Hepatocyte (in vitro differentiated cells): ENCODE measurements at regions not wholly inside any gene's neighbourhood (a gene's known extent, or its start where the extent isn't known, plus 50 kb on each side); places are given as distances from the start of the nearest gene placed in this dataset.

ENCODE experiments used
- DNase-seq: peaks from one replicate; pipeline ENCODE4 v3.0.0-alpha.2; 2016; ENCODE audit warnings: low spot score
- H2AFZ ChIP-seq: fragments of 200-600 bp; sonication (generic); 2 replicates; pipeline ENCODE4 v1.6.0; 2016; ENCODE audit warnings: antibody characterized with exemption, mild to moderate bottlenecking
- H3K27ac ChIP-seq: fragments of 200-600 bp; sonication (generic); 2 replicates; pipeline ENCODE4 v1.5.1; 2016; ENCODE audit warnings: mild to moderate bottlenecking
- H3K27me3 ChIP-seq: fragments of 200-600 bp; sonication (generic); 2 replicates; pipeline ENCODE4 v1.6.1; 2016
- H3K36me3 ChIP-seq: fragments of 200-600 bp; sonication (generic); replicated peaks from 2 replicates; pipeline ENCODE4 v1.5.1; 2016; ENCODE audit warnings: low read depth; ENCODE audit not compliant: insufficient read depth
- H3K4me1 ChIP-seq: fragments of 200-600 bp; sonication (generic); 2 replicates; pipeline ENCODE4 v1.5.1; 2016; ENCODE audit warnings: mild to moderate bottlenecking, moderate library complexity; ENCODE audit not compliant: insufficient read depth
- H3K4me2 ChIP-seq: fragments of 200-600 bp; sonication (generic); 2 replicates; pipeline ENCODE4 v1.6.0; 2016
- H3K4me3 ChIP-seq: fragments of 200-600 bp; sonication (generic); 2 replicates; pipeline ENCODE4 v1.5.1; 2016; ENCODE audit warnings: mild to moderate bottlenecking
- H3K79me2 ChIP-seq: fragments of 200-600 bp; sonication (generic); 2 replicates; pipeline ENCODE4 v1.6.0; 2017; ENCODE audit warnings: mild to moderate bottlenecking
- H3K9me2 ChIP-seq: fragments of 200-600 bp; sonication (generic); replicated peaks from 2 replicates; pipeline ENCODE4 v1.6.0; 2017; ENCODE audit warnings: mild to moderate bottlenecking; ENCODE audit not compliant: insufficient read depth
- H3K9me3 ChIP-seq: fragments of 200-600 bp; sonication (generic); 2 replicates; pipeline ENCODE4 v1.5.1; 2016; ENCODE audit warnings: low read depth, mild to moderate bottlenecking
- H4K20me1 ChIP-seq: fragments of 200-600 bp; sonication (generic); 2 replicates; pipeline ENCODE4 v1.6.0; 2016; ENCODE audit warnings: mild to moderate bottlenecking; ENCODE audit not compliant: insufficient read depth, poor library complexity, severe bottlenecking
- EZH2 ChIP-seq: fragments of 200-600 bp; sonication (generic); IDR thresholded peaks from 2 replicates; pipeline ENCODE4 v1.6.1; 2016; ENCODE audit warnings: antibody characterized with exemption, mild to moderate bottlenecking, borderline replicate concordance
- EZH2phosphoT487 ChIP-seq: fragments of 200-600 bp; sonication (generic); IDR thresholded peaks from one replicate; pipeline ENCODE4 v1.6.1; 2018; ENCODE audit warnings: antibody characterized with exemption, mild to moderate bottlenecking, low read depth, moderate library complexity; ENCODE audit not compliant: unreplicated experiment, severe bottlenecking
- WGBS: methylation state at CpG from one replicate; pipeline ENCODE4 v1.1.6; 2016; ENCODE audit warnings: low lambda C conversion rate; ENCODE audit errors: missing lambda C conversion rate; 5-methylcytosine and 5-hydroxymethylcytosine counted together
- TF ChIP-seq, protein P1 (sequence below): fragments of 200-600 bp; sonication (generic); IDR thresholded peaks from 2 replicates; pipeline ENCODE4 v1.5.1; 2016; ENCODE audit warnings: antibody characterized with exemption, mild to moderate bottlenecking; ENCODE audit not compliant: poor library complexity

DNA sequence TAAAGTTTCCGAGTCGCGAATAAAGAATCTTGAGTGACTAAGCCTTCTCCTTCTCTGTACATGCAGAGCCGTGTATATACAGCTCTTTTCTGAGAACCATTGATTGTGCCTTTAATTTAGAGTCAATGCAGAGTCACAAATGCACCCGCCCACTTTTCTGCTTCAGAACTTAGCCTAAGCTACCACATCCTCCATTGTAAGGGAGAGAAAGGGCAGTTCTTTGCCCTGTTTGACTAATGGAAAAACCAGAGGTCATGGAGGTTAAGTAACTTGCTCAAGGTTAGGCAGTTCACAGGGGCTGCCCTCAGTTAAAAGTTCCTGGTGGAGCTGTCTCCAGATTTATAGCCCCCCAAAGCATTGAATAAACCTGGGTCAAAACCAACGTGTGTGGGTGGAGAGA lies 139.6 kb downstream of the TOMM20 start:
- no peak overlapping the region for H3K4me3 ChIP-seq
- H3K27me3 ChIP-seq: no peaks in the 10 kb centered on the region
- no peaks in the 10 kb centered on the region for H3K36me3 ChIP-seq
- H3K4me1 ChIP-seq: peaks cover 24% of the 10 kb centered on the region
- DNase-seq: no peak
- H3K79me2 ChIP-seq: no peaks in the 10 kb centered on the region
- no peak overlapping the region for H3K27ac ChIP-seq
- H3K9me2 ChIP-seq: no peaks in the 10 kb centered on the region
- no peak for TF ChIP-seq EZH2
- TF ChIP-seq EZH2phosphoT487: no peak
- TF ChIP-seq, protein P1, sequence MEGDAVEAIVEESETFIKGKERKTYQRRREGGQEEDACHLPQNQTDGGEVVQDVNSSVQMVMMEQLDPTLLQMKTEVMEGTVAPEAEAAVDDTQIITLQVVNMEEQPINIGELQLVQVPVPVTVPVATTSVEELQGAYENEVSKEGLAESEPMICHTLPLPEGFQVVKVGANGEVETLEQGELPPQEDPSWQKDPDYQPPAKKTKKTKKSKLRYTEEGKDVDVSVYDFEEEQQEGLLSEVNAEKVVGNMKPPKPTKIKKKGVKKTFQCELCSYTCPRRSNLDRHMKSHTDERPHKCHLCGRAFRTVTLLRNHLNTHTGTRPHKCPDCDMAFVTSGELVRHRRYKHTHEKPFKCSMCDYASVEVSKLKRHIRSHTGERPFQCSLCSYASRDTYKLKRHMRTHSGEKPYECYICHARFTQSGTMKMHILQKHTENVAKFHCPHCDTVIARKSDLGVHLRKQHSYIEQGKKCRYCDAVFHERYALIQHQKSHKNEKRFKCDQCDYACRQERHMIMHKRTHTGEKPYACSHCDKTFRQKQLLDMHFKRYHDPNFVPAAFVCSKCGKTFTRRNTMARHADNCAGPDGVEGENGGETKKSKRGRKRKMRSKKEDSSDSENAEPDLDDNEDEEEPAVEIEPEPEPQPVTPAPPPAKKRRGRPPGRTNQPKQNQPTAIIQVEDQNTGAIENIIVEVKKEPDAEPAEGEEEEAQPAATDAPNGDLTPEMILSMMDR: no peak
- H4K20me1 ChIP-seq: no peaks in the 10 kb centered on the region
- no peak overlapping the region for H3K4me2 ChIP-seq
- no peak overlapping the region for H2AFZ ChIP-seq
- no peaks in the 10 kb centered on the region for H3K9me3 ChIP-seq
- 79% methylated on average over 6 of the region's 6 CpGs for WGBS

DNA sequence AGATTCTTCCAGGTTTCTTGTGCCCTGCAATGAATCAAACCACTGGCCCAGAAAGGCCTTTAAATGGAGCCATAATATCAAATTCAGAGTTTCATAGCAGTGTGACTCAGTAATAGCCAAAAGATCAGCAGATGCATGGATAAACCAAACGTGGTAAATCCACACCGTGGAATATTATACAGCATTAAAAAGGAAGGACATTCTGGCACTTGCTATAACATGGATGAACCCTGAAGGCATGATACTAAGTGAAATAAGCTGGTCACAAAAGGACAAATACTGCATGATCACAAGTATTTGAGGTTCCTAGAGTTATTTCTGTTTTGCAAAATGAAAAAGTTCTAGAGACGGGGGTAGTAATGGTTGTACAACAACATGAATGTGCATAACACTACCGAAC lies 140.1 kb downstream of the TOMM20 start:
- no peak for DNase-seq
- 92% methylated on average over 4 of the region's 4 CpGs for WGBS
- Histone ChIP-seq H4K20me1 (no peaks in the 10 kb centered on the region), H3K4me1 (peaks cover 24% of the 10 kb centered on the region), H3K9me2 (no peaks in the 10 kb centered on the region), H3K27me3 (no peaks in the 10 kb centered on the region), H2AFZ (no peak overlapping the region), H3K4me2 (no peak overlapping the region), H3K36me3 (no peaks in the 10 kb centered on the region), H3K27ac (peak overlapping the region; percentile 92), H3K9me3 (no peaks in the 10 kb centered on the region), H3K4me3 (no peak overlapping the region), H3K79me2 (no peaks in the 10 kb centered on the region)
- TF ChIP-seq, protein P1: no peak
- TF ChIP-seq EZH2phosphoT487 (no peak), EZH2 (no peak)

DNA sequence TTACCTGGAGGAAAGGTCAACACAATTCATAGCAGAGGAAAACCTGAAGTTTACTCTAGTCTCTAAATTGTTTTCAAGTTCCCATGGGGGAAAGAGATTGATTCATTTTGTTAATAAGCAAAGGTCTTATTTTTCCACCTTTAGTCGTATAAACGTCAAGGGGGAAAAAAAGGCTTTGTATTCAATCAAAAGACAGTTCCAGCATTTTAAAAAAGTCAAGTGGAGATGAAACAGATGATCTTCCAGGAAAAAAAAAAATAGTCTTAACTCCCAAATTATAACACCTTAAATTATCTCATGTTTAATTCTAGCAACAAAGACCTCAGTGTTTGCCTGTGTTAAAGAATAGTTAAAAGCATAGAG lies 140.5 kb downstream of the TOMM20 start:
- H3K79me2 ChIP-seq: no peaks in the 10 kb centered on the region
- H3K27ac ChIP-seq: peak overlapping the region; percentile 92
- H3K4me1 ChIP-seq: peaks cover 24% of the 10 kb centered on the region
- H3K27me3 ChIP-seq: no peaks in the 10 kb centered on the region
- no peak overlapping the region for H3K4me3 ChIP-seq
- no peak overlapping the region for H3K4me2 ChIP-seq
- no peaks in the 10 kb centered on the region for H3K36me3 ChIP-seq
- H3K9me3 ChIP-seq: no peaks in the 10 kb centered on the region
- no peak overlapping the region for H2AFZ ChIP-seq
- H3K9me2 ChIP-seq: no peaks in the 10 kb centered on the region
- no peak for DNase-seq
- 72% methylated on average over 2 of the region's 2 CpGs for WGBS
- H4K20me1 ChIP-seq: no peaks in the 10 kb centered on the region
- no peak for TF ChIP-seq EZH2
- TF ChIP-seq, protein P1: no peak
- TF ChIP-seq EZH2phosphoT487: no peak

DNA sequence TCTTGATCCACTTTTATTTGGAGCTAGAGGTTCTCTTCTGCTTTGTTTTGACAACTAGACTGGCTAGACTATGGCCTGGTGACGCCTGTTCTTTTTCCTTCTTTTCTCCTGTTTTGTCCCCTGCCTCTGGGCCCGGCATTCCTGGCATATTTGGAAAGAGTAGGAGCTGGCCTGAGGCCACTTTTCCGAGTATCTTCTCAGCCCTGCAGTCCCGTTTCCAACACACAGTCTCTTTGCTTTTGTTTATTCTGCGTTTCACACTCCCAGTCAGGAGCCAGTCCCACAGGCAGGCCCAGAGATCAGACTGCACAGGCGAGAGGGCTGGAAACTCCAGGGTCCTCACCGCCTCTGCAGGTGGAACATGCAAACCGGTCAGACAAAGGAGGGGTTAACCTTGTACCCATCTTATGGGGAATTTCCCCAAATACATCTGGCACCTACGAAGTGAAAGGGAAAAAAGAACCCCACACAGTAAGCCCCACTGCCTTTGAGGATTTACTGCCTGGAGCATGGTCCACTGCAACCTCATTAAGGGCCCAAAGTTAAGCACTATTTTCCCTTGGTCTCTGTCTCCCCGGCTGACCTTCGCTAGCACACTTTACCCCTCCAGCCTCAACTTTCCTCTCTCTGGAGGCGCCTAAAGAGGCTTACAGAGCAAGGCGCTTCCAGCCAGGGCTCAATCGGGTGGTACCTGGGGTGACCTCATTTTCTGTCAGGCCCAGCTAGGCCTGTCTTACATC lies 141.1 kb downstream of the TOMM20 start:
- no peaks in the 10 kb centered on the region for H3K27me3 ChIP-seq
- peaks cover 24% of the 10 kb centered on the region for H3K4me1 ChIP-seq
- H3K36me3 ChIP-seq: no peaks in the 10 kb centered on the region
- WGBS: 32% methylated on average over 14 of the region's 14 CpGs
- no peak for TF ChIP-seq EZH2phosphoT487
- TF ChIP-seq, protein P1: no peak
- no peak for TF ChIP-seq EZH2
- H4K20me1 ChIP-seq: no peaks in the 10 kb centered on the region
- H3K4me2 ChIP-seq: peak overlapping the region; percentile 6
- H3K9me2 ChIP-seq: no peaks in the 10 kb centered on the region
- H3K27ac ChIP-seq: peak overlapping the region; percentile 92
- peak; percentile 73 for DNase-seq
- H3K4me3 ChIP-seq: no peak overlapping the region
- H2AFZ ChIP-seq: peak overlapping the region; percentile 34
- no peaks in the 10 kb centered on the region for H3K9me3 ChIP-seq
- no peaks in the 10 kb centered on the region for H3K79me2 ChIP-seq
